ENCODE measurements at regions not wholly inside any gene's neighbourhood (a gene's known extent, or its start where the extent isn't known, plus 50 kb on each side); places are given as distances from the start of the nearest gene placed in this dataset.
"Not testable (repeated sequence)": the region's sequence is repeated elsewhere in the genome, so short reads cannot be mapped to it uniquely, and the experiment has no call there.

GRCh38 chr4:181860668-181861067 is 382.5 kb upstream of the TENM3 start:
- no peak for DNase-seq (ENCODE audit: low spot score)

DNA sequence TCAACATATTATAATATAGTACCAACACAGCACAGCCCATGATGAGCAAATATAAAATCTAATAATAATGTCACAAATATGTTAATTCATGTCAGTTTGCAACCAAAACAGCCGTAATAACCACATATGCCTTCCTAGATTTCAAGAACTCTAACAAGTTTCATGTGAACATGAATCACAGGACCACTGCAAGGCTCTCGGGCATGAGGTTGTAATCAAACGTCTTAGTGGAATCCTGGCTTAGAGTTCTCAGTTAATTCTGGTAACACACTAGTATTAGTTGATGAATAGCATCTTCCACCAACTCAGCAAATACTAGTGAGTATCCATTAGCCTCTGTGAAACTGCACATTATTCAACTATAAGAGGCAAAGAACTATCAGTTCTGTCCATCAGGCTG is 379.3 kb upstream of the TENM3 start:
- DNase-seq (ENCODE audit: low spot score): no peak

DNA sequence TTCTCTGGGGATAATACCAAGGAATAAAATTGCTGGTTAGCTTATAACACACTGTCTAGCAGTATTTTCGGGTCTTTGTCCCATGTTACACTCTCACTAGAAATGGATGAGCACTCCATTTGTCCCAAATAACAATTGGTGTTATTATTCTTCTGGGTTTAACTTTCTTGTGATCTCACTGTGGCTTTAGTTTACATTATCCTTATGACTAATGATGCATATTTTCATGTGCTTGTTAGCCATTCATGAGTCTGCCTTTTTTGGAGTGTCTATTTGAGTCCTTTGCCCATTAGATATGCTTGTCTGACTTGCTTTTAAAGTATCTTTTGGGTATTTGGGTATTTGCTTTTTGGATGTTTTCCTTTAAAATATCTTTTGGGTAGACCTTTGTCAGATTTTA is 372.9 kb upstream of the TENM3 start:
- DNase-seq (ENCODE audit: low spot score): no peak

DNA sequence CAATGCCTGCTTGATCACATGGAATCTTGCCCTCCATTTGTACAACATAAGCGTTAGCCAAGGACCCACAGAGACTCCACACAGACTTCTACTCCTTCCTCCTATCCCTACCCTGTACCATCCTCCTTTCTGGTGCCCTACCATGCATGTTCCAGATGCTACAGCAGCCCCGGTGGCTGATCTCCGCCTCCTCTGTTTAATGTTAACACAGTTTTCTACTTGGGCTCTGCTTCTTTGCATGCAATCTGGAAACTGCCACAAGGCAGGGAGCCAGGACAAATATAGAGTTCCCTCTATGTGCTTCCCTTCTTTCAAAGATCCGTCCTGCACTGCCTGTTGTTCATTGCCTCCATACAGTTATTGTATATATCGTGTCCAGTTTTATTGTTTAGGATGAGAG is 368.6 kb upstream of the TENM3 start:
- DNase-seq (ENCODE audit: low spot score): no peak

DNA sequence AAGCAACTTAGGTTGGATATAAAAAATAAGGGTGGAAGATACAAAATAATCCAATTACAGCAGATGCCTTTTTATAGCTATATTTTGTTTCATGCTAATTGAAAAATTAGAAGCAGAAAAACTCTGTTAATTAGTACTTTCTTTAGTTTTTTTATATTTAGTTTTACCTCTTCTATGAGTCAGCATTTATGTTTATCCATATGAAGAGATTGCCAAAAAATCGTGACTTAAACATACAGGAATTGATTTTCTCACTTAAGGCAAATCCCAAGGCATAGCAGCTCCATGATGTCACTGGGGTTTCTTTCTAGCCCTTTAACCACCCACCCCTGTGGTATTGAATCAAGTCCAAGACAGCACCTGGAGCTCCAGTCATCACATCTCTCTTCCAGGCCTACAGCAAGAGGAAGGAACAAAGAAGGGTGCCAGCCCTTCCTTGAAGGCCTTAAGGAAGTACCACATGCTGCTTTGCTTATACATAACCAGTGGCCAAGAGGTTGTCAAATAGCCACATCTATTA is 365.8 kb upstream of the TENM3 start:
- DNase-seq (ENCODE audit: low spot score): no peak

DNA sequence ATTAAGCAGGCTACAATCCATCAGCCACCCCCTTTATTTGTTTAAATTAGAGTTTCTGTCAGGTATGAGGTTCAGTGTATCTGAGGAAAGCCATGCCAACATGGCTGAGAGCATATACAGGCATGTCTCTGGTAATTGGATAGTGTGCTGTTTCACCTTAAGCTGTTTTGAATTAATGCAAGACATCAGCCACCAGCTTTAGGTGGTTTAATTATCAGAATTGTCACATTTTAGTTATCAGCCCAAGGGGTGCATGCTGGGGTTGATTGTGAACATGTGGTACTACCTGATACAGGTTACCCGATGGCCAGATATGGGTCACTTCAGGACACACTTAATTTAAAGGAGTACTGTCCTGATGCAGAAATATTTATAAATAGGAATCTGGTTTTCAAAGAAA is 353.2 kb upstream of the TENM3 start:
- no peak for DNase-seq (ENCODE audit: low spot score)

- DNase-seq (ENCODE audit: low spot score): no peak
Measured at GRCh38 chr4:181890911-181891310, 352.3 kb upstream of the TENM3 start.

- DNase-seq (ENCODE audit: low spot score): no peak
Measured at GRCh38 chr4:181896614-181897013, 346.6 kb upstream of the TENM3 start.

GRCh38 chr4:181897935-181898334 is 345.3 kb upstream of the TENM3 start:
- no peak for DNase-seq (ENCODE audit: low spot score)

DNA sequence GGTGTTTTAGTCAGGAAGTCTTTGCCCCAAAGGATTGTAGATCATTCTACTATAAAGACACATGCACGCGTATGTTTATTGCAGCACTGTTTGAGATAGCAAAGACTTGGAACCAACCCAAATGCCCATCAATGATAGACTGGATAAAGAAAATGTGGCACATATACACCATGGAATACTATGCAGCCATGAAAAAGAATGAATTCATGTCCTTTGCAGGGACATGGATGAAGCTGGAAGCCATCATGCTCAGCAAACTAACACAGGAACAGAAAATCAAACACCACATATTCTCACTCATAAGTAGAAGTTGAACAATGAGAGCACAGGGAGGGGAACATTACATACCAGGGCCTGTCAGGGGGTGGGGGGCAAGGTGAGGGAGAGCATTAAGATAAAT is 340.8 kb upstream of the TENM3 start:
- DNase-seq (ENCODE audit: low spot score): not testable (repeated sequence)

- DNase-seq (ENCODE audit: low spot score): no peak
Measured at GRCh38 chr4:181905708-181906107, 337.5 kb upstream of the TENM3 start.

DNA sequence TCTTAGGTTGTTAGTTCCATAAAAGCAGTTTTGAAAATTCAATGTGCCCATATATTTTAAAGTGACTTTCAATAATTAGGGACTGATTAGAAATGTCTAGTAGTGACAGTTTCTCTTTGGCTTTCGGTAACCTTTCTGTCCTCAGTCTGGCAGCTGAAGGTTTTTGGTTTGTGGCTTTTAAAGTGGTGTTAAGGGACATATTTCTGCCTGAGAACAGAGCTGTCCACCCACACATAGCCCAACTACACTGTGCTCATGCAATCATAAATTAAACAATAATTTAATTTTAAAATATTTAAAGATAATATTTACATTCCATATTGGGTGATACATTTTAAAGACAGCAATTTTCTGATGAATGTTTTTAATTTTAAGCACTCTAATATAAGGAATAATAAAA is 335.0 kb upstream of the TENM3 start:
- DNase-seq (ENCODE audit: low spot score): no peak

GRCh38 chr4:181909368-181909767 is 333.8 kb upstream of the TENM3 start:
- no peak for DNase-seq (ENCODE audit: low spot score)

DNA sequence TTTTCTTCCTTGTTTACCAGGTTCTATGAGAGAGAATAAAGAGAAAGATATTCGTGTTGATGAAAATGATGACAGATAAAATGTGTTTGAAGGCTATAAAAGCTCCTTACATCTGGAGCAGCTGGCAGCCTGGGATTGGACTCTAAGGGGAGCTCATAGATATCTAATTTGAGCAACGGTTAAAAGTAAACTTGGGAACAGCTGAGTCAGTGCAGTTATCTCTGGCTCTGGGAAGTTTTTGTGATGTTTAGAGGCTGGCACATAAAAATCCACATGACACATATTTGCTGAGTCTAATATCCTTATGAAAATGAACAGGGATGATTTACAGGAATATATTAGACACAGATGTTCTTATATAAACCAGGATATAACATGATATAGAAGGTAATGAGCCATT is 331.8 kb upstream of the TENM3 start:
- DNase-seq (ENCODE audit: low spot score): no peak

DNA sequence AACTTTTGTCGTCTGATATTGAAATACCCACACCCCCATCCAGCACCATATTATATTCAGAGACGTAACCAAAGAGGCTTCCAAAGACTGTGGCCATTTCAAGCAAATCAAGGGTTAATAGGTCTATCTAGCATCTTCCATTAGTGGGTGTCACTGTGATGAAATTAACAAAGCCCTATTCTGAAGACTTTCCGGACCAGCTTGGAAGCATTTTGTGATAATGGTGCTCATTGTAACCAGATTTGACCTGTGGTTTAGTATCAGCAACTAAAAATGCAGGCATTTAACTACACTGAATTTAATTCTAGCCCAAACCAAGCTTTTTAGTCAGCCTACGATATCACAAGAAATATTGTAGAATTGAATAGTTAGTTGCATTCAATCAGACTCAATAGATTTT is 309.7 kb upstream of the TENM3 start:
- DNase-seq (ENCODE audit: low spot score): no peak

GRCh38 chr4:181938631-181939030 is 304.6 kb upstream of the TENM3 start:
- no peak for DNase-seq (ENCODE audit: low spot score)

DNA sequence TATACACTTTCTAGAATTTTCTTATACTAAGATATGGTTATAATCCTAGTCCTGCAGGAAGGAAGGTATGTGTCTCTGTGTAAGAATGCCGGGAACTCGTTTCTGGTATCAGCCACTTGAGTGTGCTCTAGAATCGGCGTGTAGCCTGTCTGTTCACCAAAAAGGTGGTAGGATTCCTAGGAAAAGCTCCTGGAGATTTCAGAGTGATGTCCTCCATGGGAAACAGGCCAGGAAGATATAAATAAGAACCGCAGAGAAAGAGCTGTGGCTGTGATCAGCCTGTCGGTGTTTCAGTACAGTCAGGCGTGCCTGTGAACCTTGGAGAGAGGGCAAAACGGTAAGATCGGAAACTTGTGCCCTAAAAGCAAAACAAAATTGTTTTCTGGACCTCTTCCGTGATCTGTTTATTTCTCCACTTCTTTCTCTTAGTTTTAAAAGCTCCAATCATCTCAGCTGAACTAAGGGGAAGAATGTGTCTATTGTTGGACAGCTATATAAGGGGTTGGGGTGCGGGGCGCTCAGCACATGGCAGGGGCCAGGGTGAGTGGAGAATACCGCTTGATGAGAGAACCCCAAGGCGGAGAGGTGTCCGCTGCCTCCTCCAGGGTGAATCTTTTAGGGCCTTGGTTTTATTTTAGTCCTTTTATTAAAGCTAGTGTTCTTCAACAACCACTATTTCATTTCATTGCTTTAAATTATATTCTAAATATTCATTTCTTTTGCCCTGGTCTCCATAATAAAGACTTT is 303.8 kb upstream of the TENM3 start:
- DNase-seq (ENCODE audit: low spot score): no peak

GRCh38 chr4:181944527-181944926 is 298.7 kb upstream of the TENM3 start:
- DNase-seq (ENCODE audit: low spot score): no peak

- DNase-seq (ENCODE audit: low spot score): no peak
Measured at GRCh38 chr4:181946902-181947301, 296.3 kb upstream of the TENM3 start.

DNA sequence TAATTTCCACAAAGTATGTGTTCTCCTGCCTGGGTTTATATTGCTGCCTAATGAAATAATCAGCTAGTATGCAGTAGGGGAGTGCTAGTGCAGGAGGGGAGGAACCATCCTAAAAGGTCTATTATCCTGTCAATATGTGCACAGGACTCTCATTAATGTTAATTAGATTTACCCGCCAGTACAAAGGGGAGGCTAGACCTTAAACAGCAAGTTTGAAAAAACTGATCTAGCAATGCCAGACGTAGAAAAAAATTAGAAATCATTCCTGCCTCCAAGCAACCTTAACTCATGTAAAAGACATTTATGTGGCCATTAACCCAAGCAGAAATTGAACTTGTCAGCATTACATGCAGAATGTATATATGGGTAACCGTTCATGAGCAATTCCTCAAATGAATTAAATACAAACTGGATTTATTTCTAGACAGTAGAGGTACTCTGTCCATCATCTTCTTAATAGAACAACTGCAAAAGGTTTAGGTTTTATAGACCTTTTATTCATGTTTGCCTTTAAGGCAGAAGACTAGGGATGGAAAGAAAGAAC is 294.3 kb upstream of the TENM3 start:
- DNase-seq (ENCODE audit: low spot score): no peak

DNA sequence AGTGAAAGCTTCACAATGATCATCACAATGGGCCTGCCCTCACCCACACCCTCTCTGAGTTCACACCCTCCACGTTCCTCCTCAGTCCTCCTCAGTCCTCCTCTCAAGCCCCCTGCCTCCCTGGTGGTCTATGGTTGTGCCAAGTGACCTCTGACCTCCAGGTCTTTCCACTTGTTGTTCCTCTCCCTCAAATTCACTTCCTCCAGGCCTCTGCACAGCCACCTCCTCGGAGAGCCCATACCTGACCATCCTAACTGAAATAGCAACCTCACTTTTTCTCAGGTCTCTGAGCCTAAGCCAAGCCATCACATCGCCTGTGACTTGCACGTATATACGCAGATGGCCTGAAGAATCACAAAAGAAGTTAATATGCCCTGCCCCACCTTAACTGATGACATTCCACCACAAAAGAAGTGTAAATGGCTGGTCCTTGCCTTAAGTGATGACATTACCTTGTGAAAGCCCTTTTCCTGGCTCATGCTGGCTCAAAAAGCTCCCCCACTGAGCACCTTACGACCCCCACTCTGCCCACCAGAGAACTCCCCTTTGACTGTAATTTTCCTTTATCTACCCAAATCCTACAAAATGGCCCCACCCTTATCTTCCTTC is 293.4 kb upstream of the TENM3 start:
- no peak for DNase-seq (ENCODE audit: low spot score)

GRCh38 chr4:181950372-181951127 is 292.7 kb upstream of the TENM3 start:
- DNase-seq (ENCODE audit: low spot score): no peak

GRCh38 chr4:181951265-181951664 is 291.9 kb upstream of the TENM3 start:
- DNase-seq (ENCODE audit: low spot score): no peak
